Vagina (tissue), 2 donors: ENCODE measurements at regions not wholly inside any gene's neighbourhood (a gene's known extent, or its start where the extent isn't known, plus 50 kb on each side); places are given as distances from the start of the nearest gene placed in this dataset.

Source experiments
- DNase-seq, 2 donors: peaks; one replicate each; pipeline ENCODE4 v3.0.0-alpha.2; 2017; ENCODE audit errors: extremely low spot score in 2 of 2
- H3K27ac ChIP-seq: fragments of 200-600 bp; sonication (generic); one replicate; pipeline ENCODE4 v1.5.1; 2019
- H3K27me3 ChIP-seq: fragments of 200-600 bp; sonication (generic); one replicate; pipeline ENCODE4 v1.5.1; 2019
- H3K36me3 ChIP-seq, 2 donors: fragments of 200-600 bp; sonication (generic); one replicate each; pipeline ENCODE4 v1.5.1; 2017 to 2019
- H3K4me1 ChIP-seq: fragments of 200-600 bp; sonication (generic); one replicate; pipeline ENCODE4 v1.5.1; 2019
- H3K4me3 ChIP-seq, 2 donors: fragments of 200-600 bp; sonication (generic); 1 replicate in 1 of 2; 2 replicates in 1 of 2; pipeline ENCODE4 v1.5.1; 2016 to 2019
- H3K9me3 ChIP-seq: fragments of 200-600 bp; sonication (generic); one replicate; pipeline ENCODE4 v1.5.1; 2019
- CTCF ChIP-seq, 3 experiments: fragments of 450-650 bp in 2 of 3; fragments of 200-600 bp in 1 of 3; sonication (generic) in 1 of 3; IDR thresholded peaks; one replicate each; pipeline ENCODE4 v1.5.1; 2017 to 2019; ENCODE audit warnings: antibody characterized with exemption in 3 of 3, mild to moderate bottlenecking in 2 of 3, moderate library complexity in 2 of 3
- POLR2A ChIP-seq, 2 donors: fragments of 450-650 bp; IDR thresholded peaks; one replicate each; pipeline ENCODE4 v1.6.1; 2017; ENCODE audit warnings: antibody characterized with exemption in 2 of 2, mild to moderate bottlenecking in 2 of 2, moderate library complexity in 2 of 2
- POLR2AphosphoS5 ChIP-seq, 2 donors: sonication (generic); formaldehyde crosslinking; IDR thresholded peaks; one replicate each; pipeline ENCODE4 v1.9.0; 2017; ENCODE audit warnings: antibody characterized with exemption in 2 of 2, mild to moderate bottlenecking in 2 of 2, low read depth in 1 of 2; ENCODE audit not compliant: insufficient read depth in 1 of 2
- intact Hi-C: fragments of 100-400 bp; cut with DNase I; formaldehyde crosslinking; loops from one replicate; pipeline ENCODE4 v1.15.1; 2023

GRCh38 chr4:184941671-184942418 is 76.4 kb upstream of the HELT start:
- H3K4me3 ChIP-seq = no peak overlapping the region
- H3K9me3 ChIP-seq = no peaks in the 10 kb centered on the region
- TF ChIP-seq CTCF (IDR thresholded peaks at IDR 0.05) = no peak
- TF ChIP-seq POLR2AphosphoS5 (IDR thresholded peaks at IDR 0.05; ENCODE audit: insufficient read depth in 1 of 2, low read depth in 1 of 2) = no peak
- no peak for TF ChIP-seq POLR2A (IDR thresholded peaks at IDR 0.05)
- H3K27me3 ChIP-seq = no peaks in the 10 kb centered on the region
- no peak overlapping the region for H3K27ac ChIP-seq
- intact Hi-C loops = no loop called here
- H3K4me1 ChIP-seq = no peaks in the 10 kb centered on the region
- DNase-seq = peak in 1 of 2 donors; percentile 46
- no peaks in the 10 kb centered on the region for H3K36me3 ChIP-seq

GRCh38 chr4:184942444-184943425 is 75.6 kb upstream of the HELT start:
- TF ChIP-seq POLR2AphosphoS5 (IDR thresholded peaks at IDR 0.05; ENCODE audit: insufficient read depth in 1 of 2, low read depth in 1 of 2) = no peak
- TF ChIP-seq POLR2A (IDR thresholded peaks at IDR 0.05) = no peak
- no peak for TF ChIP-seq CTCF (IDR thresholded peaks at IDR 0.05)
- peak; percentile 54 to 61 for DNase-seq
- Histone ChIP-seq H3K27ac (no peak overlapping the region), H3K27me3 (no peaks in the 10 kb centered on the region), H3K4me3 (no peak overlapping the region), H3K9me3 (no peaks in the 10 kb centered on the region), H3K36me3 (no peaks in the 10 kb centered on the region), H3K4me1 (no peaks in the 10 kb centered on the region)
- intact Hi-C loops = no loop called here

GRCh38 chr4:184949020-184949419 is 69.3 kb upstream of the HELT start:
- Histone ChIP-seq H3K4me1 (peaks cover 6% of the 10 kb centered on the region), H3K27me3 (no peaks in the 10 kb centered on the region)
- DNase-seq = peak; percentile 40 to 62

GRCh38 chr4:184950117-184950830 is 68.0 kb upstream of the HELT start:
- no peaks in the 10 kb centered on the region for H3K36me3 ChIP-seq
- DNase-seq = peak; percentile 52 to 77
- no peak overlapping the region for H3K4me3 ChIP-seq
- no peak for TF ChIP-seq CTCF (IDR thresholded peaks at IDR 0.05)
- no peak for TF ChIP-seq POLR2A (IDR thresholded peaks at IDR 0.05)
- no peak for TF ChIP-seq POLR2AphosphoS5 (IDR thresholded peaks at IDR 0.05; ENCODE audit: insufficient read depth in 1 of 2, low read depth in 1 of 2)
- H3K9me3 ChIP-seq = no peaks in the 10 kb centered on the region
- peaks cover 6% of the 10 kb centered on the region for H3K4me1 ChIP-seq
- intact Hi-C loops = no loop called here
- no peak overlapping the region for H3K27ac ChIP-seq
- no peaks in the 10 kb centered on the region for H3K27me3 ChIP-seq

More at GRCh38 chr4:184949020-184949419, 69.3 kb upstream of the HELT start:
- no peak overlapping the region for H3K27ac ChIP-seq
- H3K9me3 ChIP-seq = no peaks in the 10 kb centered on the region
- intact Hi-C loops = no loop called here
- no peaks in the 10 kb centered on the region for H3K36me3 ChIP-seq
- H3K4me3 ChIP-seq = no peak overlapping the region
- TF ChIP-seq CTCF (IDR thresholded peaks at IDR 0.05) (no peak), POLR2A (IDR thresholded peaks at IDR 0.05) (no peak), POLR2AphosphoS5 (IDR thresholded peaks at IDR 0.05; ENCODE audit: insufficient read depth in 1 of 2, low read depth in 1 of 2) (no peak)
